ENCODE measurements at regions not wholly inside any gene's neighbourhood (a gene's known extent, or its start where the extent isn't known, plus 50 kb on each side); places are given as distances from the start of the nearest gene placed in this dataset.

DNA sequence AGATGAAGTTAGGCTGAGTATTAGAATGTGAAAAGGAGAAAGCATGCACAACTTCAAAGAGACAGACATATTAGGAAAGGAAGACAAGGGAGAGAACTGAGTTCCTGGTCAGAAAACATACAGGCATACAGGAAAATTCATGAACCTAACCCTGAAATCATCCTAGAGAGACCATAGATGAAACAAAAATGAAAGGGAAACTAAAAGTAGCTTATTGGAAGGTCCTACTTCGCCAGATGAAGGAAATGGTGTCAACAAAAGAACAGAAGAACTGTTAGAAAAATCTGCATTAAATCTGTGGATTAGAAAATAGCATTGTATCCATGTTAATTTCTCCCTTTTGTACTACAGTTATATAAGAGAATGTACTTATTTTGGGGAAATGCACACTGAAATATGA is 169.0 kb upstream of the UFM1 start:
- in situ Hi-C loops (cut with HindIII; ENCODE audit: low pct_unique_long_range_greater_than_20kb, low sequenced_read_pairs) (no loop called here), intact Hi-C loops (cut with micrococcal nuclease; ENCODE audit: unreplicated experiment) (no loop called here)
- Histone ChIP-seq H3K4me3 (ENCODE audit: low read depth in 2 of 2, low read length in 2 of 2) (no peak overlapping the region), H3K4me1 (ENCODE audit: control insufficient read depth, insufficient read depth, low read length) (no peaks in the 10 kb centered on the region), H3K9me3 (ENCODE audit: control insufficient read depth, insufficient read depth, low read depth, low read length) (no peaks in the 10 kb centered on the region), H3K27me3 (ENCODE audit: control insufficient read depth, insufficient read depth, low read length) (no peaks in the 10 kb centered on the region), H3K36me3 (ENCODE audit: control insufficient read depth, insufficient read depth, low read length) (no peaks in the 10 kb centered on the region), H3K27ac (ENCODE audit: low read length) (no peak overlapping the region)
- no peak for ATAC-seq
- CTCF ChIA-PET: no interaction called here
- POLR2A ChIA-PET: no interaction called here
- DNase-seq (ENCODE audit: low read depth, low spot score): no peak
- no TSS peak for BruUV-seq (replicated peaks)
- TF ChIP-seq TCF7L2 (IDR thresholded peaks at IDR 0.05; ENCODE audit: low read depth, low read length) (no peak), SIN3A (IDR thresholded peaks at IDR 0.05; ENCODE audit: borderline replicate concordance, insufficient read depth, low read depth, low read length) (no peak), POLR2AphosphoS5 (IDR thresholded peaks at IDR 0.05; ENCODE audit: low read depth, low read length) (no peak)
- TF ChIP-seq, protein P1, sequence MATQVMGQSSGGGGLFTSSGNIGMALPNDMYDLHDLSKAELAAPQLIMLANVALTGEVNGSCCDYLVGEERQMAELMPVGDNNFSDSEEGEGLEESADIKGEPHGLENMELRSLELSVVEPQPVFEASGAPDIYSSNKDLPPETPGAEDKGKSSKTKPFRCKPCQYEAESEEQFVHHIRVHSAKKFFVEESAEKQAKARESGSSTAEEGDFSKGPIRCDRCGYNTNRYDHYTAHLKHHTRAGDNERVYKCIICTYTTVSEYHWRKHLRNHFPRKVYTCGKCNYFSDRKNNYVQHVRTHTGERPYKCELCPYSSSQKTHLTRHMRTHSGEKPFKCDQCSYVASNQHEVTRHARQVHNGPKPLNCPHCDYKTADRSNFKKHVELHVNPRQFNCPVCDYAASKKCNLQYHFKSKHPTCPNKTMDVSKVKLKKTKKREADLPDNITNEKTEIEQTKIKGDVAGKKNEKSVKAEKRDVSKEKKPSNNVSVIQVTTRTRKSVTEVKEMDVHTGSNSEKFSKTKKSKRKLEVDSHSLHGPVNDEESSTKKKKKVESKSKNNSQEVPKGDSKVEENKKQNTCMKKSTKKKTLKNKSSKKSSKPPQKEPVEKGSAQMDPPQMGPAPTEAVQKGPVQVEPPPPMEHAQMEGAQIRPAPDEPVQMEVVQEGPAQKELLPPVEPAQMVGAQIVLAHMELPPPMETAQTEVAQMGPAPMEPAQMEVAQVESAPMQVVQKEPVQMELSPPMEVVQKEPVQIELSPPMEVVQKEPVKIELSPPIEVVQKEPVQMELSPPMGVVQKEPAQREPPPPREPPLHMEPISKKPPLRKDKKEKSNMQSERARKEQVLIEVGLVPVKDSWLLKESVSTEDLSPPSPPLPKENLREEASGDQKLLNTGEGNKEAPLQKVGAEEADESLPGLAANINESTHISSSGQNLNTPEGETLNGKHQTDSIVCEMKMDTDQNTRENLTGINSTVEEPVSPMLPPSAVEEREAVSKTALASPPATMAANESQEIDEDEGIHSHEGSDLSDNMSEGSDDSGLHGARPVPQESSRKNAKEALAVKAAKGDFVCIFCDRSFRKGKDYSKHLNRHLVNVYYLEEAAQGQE (IDR thresholded peaks at IDR 0.05; ENCODE audit: insufficient read depth in 1 of 2, low read depth in 2 of 2, low read length in 1 of 2): no peak
- TF ChIP-seq, protein P2, sequence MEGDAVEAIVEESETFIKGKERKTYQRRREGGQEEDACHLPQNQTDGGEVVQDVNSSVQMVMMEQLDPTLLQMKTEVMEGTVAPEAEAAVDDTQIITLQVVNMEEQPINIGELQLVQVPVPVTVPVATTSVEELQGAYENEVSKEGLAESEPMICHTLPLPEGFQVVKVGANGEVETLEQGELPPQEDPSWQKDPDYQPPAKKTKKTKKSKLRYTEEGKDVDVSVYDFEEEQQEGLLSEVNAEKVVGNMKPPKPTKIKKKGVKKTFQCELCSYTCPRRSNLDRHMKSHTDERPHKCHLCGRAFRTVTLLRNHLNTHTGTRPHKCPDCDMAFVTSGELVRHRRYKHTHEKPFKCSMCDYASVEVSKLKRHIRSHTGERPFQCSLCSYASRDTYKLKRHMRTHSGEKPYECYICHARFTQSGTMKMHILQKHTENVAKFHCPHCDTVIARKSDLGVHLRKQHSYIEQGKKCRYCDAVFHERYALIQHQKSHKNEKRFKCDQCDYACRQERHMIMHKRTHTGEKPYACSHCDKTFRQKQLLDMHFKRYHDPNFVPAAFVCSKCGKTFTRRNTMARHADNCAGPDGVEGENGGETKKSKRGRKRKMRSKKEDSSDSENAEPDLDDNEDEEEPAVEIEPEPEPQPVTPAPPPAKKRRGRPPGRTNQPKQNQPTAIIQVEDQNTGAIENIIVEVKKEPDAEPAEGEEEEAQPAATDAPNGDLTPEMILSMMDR (IDR thresholded peaks at IDR 0.05): no peak

DNA sequence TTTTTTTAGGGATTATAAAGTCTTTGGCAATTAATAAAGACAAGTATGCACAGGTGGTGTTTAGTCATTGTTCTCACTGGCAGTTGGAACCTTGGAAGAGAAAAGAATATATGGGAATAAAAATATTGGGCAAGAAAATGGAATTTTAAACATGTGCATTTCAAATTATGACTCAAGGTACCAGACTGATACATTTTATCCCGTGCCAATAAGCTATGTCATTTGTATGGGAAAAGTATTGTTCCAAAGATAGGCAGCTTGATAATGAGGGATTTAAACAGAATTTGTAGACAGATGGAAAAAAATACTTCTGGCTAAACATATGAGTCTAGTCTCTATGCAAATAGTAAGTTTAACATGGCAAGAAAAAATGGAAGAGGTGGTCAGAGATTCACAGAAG is 169.5 kb upstream of the UFM1 start:
- Histone ChIP-seq H3K9me3 (ENCODE audit: control insufficient read depth, insufficient read depth, low read depth, low read length) (no peaks in the 10 kb centered on the region), H3K4me1 (ENCODE audit: control insufficient read depth, insufficient read depth, low read length) (no peaks in the 10 kb centered on the region), H3K4me3 (ENCODE audit: low read depth in 2 of 2, low read length in 2 of 2) (no peak overlapping the region), H3K27ac (ENCODE audit: low read length) (no peak overlapping the region), H3K27me3 (ENCODE audit: control insufficient read depth, insufficient read depth, low read length) (no peaks in the 10 kb centered on the region), H3K36me3 (ENCODE audit: control insufficient read depth, insufficient read depth, low read length) (no peaks in the 10 kb centered on the region)
- TF ChIP-seq, protein P1 (IDR thresholded peaks at IDR 0.05; ENCODE audit: insufficient read depth in 1 of 2, low read depth in 2 of 2, low read length in 1 of 2): no peak
- no peak for TF ChIP-seq SIN3A (IDR thresholded peaks at IDR 0.05; ENCODE audit: borderline replicate concordance, insufficient read depth, low read depth, low read length)
- TF ChIP-seq, protein P2 (IDR thresholded peaks at IDR 0.05): no peak
- no peak for TF ChIP-seq POLR2AphosphoS5 (IDR thresholded peaks at IDR 0.05; ENCODE audit: low read depth, low read length)
- TF ChIP-seq TCF7L2 (IDR thresholded peaks at IDR 0.05; ENCODE audit: low read depth, low read length): no peak
- ChIA-PET POLR2A (no interaction called here), CTCF (no interaction called here)
- intact Hi-C loops (cut with micrococcal nuclease; ENCODE audit: unreplicated experiment): no loop called here
- in situ Hi-C loops (cut with HindIII; ENCODE audit: low pct_unique_long_range_greater_than_20kb, low sequenced_read_pairs): no loop called here
- no TSS peak for BruUV-seq (replicated peaks)
- DNase-seq (ENCODE audit: low read depth, low spot score) (no peak), ATAC-seq (no peak)
